ENCODE measurements at regions not wholly inside any gene's neighbourhood (a gene's known extent, or its start where the extent isn't known, plus 50 kb on each side); places are given as distances from the start of the nearest gene placed in this dataset.

DNA sequence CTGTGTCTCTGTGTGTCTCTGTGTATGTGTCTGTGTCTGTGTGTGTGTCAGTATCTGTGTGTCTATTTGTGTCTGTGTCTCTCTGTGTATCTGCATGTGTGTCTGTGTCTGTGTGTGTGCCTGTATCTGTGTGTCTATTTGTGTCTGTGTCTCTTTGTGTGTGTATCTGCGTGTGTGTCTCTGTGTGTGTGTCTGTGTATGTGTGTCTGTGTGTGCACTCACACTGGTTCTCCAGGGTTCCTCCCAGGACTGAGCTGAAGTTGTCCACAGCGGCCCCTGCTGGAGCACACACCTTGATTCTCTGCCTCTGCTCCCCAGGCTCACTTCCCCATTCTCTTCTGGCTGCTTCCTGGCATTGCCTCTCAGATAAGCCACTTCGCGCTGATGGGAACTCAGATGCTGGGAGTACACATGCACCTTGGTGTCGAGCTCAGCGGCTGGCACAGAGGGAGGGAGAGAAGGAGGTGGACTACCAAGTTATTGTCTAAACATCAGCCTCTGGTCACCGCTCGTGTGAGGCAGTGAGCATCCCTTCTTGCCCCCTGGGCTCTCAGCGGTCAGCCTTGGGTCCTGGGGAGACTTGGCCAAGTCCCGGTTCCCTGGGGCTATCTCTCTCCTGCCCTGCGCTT is 104.9 kb upstream of the NXT1 start:
- H3K27me3 ChIP-seq (ENCODE audit: control insufficient read depth, insufficient read depth, low read length) = no peaks in the 10 kb centered on the region
- no peak overlapping the region for H3K27ac ChIP-seq (ENCODE audit: low read depth, low read length)
- no peaks in the 10 kb centered on the region for H3K4me1 ChIP-seq (ENCODE audit: control insufficient read depth, insufficient read depth, low read length)
- H3K9ac ChIP-seq (ENCODE audit: low read length) = no peak overlapping the region
- H3K4me3 ChIP-seq (ENCODE audit: low read length) = no peak overlapping the region
- no peaks in the 10 kb centered on the region for H3K36me3 ChIP-seq (ENCODE audit: control insufficient read depth, insufficient read depth, low read length)

DNA sequence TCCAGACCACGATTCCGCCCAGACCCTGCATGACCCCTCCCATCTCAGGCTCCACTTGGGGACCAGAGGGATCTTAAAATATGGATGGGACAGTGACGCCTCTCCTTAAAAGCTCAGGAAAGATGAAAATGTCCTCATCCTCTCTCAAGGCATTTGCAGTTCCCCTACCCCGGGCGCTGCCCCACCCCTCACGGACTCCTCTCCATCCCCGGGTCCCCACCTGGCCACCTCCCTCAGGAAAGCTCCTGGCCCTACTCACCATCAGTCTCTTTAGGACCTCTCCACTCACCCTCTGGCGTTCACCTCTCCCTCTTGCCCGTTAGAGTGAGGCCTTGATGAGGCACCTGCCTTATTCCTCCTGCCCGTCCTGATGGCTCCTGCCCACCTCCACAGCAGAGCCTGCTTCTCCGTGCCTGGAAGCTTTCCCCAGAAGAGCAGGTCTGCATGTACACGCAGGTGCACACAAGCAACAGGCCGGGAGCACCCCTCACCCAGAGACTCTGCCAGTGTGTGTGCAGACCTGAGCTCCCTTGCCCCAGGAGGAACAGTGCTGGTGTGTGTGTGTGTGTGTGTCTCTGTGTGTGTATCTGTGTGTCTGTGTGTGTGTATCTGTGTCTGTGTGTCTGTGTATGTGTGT is 105.6 kb upstream of the NXT1 start:
- H3K9ac ChIP-seq (ENCODE audit: low read length) = no peak overlapping the region
- no peak overlapping the region for H3K4me3 ChIP-seq (ENCODE audit: low read length)
- H3K4me1 ChIP-seq (ENCODE audit: control insufficient read depth, insufficient read depth, low read length) = no peaks in the 10 kb centered on the region
- H3K27ac ChIP-seq (ENCODE audit: low read depth, low read length) = no peak overlapping the region
- no peaks in the 10 kb centered on the region for H3K36me3 ChIP-seq (ENCODE audit: control insufficient read depth, insufficient read depth, low read length)
- H3K27me3 ChIP-seq (ENCODE audit: control insufficient read depth, insufficient read depth, low read length) = no peaks in the 10 kb centered on the region

DNA sequence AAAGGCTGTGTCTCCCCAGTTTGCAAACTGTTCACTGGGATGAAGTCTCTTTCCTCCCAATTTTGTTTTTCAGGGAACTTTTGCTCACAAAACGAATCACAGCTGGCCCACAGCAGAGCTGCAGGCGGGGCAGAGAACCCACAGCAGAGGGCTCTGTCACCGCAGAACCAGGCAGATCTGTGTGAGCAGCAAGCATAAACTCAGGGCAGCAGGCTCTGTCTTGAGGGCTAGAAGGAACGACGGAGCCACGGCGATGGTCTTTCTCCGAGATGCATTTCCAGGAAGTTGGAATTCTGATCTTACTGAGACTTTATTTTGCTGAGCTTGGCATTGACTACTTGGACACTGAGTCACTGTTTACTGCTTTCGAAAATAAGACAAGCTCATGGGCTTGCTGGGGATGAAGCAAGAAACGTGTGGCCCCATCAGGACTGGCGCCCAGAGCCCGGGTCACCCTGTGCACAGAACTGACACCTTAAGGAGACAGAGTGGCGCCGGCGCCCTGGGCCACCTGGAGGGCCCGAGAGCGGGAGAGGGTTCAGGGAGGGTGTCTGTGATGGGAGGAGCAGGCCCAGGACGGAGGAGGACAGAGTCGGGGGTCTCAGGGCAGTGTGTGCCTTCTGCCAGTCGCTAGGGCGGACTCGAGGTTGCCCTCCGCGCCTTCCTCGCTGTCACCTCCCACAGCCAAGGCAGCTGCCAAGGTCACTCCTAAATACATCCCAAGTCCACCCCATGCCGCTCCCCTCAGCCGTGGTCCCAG is 106.3 kb upstream of the NXT1 start:
- H3K4me1 ChIP-seq (ENCODE audit: control insufficient read depth, insufficient read depth, low read length) = no peaks in the 10 kb centered on the region
- H3K4me3 ChIP-seq (ENCODE audit: low read length) = no peak overlapping the region
- no peak overlapping the region for H3K9ac ChIP-seq (ENCODE audit: low read length)
- H3K27ac ChIP-seq (ENCODE audit: low read depth, low read length) = no peak overlapping the region
- H3K27me3 ChIP-seq (ENCODE audit: control insufficient read depth, insufficient read depth, low read length) = no peaks in the 10 kb centered on the region
- no peaks in the 10 kb centered on the region for H3K36me3 ChIP-seq (ENCODE audit: control insufficient read depth, insufficient read depth, low read length)

DNA sequence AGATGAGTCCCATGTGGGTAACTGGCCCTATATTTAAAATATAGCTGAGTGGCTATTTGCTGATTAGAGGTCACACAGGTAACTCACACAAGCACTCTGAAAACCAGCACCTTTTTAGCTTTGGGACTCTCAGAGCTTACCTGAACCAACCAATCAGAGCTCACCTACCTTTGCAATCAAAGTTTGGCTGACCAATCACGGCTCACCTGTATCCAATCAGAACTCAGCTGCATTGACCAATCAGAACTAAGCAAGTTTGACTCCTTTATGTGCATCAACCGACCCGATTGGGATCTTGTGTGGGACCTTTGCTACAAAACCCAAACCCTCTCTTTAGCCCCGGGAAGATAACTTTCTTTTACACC is 106.8 kb upstream of the NXT1 start:
- Histone ChIP-seq H3K36me3 (ENCODE audit: control insufficient read depth, insufficient read depth, low read length) (no peaks in the 10 kb centered on the region), H3K4me3 (ENCODE audit: low read length) (no peak overlapping the region), H3K4me1 (ENCODE audit: control insufficient read depth, insufficient read depth, low read length) (no peaks in the 10 kb centered on the region), H3K27me3 (ENCODE audit: control insufficient read depth, insufficient read depth, low read length) (no peaks in the 10 kb centered on the region), H3K27ac (ENCODE audit: low read depth, low read length) (no peak overlapping the region), H3K9ac (ENCODE audit: low read length) (no peak overlapping the region)

DNA sequence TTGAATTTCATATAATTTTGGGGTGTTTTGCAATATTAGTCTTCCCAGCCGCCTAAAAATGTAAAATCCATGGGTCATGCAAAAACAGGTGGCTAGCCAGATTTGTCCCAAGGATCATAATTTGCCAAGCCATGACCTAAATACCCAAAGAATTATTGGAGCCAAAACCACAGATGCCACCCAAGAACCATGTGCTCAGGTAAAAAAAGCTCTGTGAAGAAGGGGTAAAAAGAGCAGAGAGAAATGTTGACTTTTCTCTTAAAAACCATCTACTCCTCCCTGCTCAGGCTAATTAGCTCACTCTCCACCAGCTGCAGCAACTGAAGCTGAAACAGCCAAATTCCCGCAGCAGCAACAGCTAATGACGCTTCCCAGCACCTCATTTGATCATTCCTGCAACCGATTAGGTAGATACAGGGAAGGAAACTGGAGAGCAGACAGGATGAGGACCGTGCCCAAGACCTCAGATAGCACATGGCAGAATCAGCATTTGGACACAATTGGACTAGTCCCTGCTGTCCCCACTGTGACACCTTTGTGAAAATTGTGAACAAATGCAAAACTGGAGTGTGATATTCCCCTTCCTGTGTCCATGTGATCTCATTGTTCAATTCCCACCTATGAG is 107.9 kb upstream of the NXT1 start:
- Histone ChIP-seq H3K9ac (ENCODE audit: low read length) (no peak overlapping the region), H3K27me3 (ENCODE audit: control insufficient read depth, insufficient read depth, low read length) (no peaks in the 10 kb centered on the region), H3K4me3 (ENCODE audit: low read length) (no peak overlapping the region), H3K27ac (ENCODE audit: low read depth, low read length) (no peak overlapping the region), H3K36me3 (ENCODE audit: control insufficient read depth, insufficient read depth, low read length) (no peaks in the 10 kb centered on the region), H3K4me1 (ENCODE audit: control insufficient read depth, insufficient read depth, low read length) (no peaks in the 10 kb centered on the region)

DNA sequence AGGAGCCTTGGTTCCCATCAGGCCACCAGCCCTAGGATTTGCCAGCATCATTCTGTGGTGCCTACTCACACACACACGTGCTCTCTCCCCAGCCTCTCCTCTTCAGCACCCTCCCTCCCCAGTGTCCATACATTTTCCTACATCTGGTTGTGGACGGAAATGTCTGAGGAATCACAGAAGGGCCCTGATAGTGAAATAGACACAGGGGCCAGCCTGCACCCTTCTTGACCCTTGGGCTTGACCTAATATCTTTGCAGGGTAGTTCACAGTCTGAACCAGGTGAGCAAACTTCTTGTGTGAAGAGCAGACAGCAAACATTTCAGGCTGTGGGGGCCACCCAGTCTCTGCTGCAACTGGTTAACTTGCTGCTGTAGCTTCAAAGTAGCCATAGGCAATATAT is 108.5 kb upstream of the NXT1 start:
- H3K27ac ChIP-seq (ENCODE audit: low read depth, low read length) = no peak overlapping the region
- H3K4me1 ChIP-seq (ENCODE audit: control insufficient read depth, insufficient read depth, low read length) = no peaks in the 10 kb centered on the region
- no peak overlapping the region for H3K9ac ChIP-seq (ENCODE audit: low read length)
- no peaks in the 10 kb centered on the region for H3K27me3 ChIP-seq (ENCODE audit: control insufficient read depth, insufficient read depth, low read length)
- H3K4me3 ChIP-seq (ENCODE audit: low read length) = no peak overlapping the region
- no peaks in the 10 kb centered on the region for H3K36me3 ChIP-seq (ENCODE audit: control insufficient read depth, insufficient read depth, low read length)

DNA sequence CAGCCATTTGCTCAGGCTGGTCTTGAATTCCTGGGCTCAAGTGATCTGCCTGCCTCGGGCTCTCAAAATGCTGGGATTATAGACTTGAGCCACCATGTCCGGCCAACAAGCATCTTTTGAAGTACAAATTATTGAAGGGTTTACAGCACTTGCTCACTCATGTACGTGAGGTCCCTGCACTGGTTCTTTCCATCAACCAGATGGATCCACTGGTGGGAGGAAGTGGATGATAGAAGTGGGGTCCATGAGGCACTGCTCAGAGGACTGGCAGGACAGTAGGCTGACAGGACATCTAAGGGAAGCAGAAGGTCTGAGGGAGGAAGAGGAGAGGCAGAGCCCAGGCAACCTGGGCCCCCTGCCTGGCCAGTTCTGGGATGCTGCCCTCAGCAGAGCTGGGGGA is 109.2 kb upstream of the NXT1 start:
- H3K27me3 ChIP-seq (ENCODE audit: control insufficient read depth, insufficient read depth, low read length) = no peaks in the 10 kb centered on the region
- no peak overlapping the region for H3K9ac ChIP-seq (ENCODE audit: low read length)
- H3K4me1 ChIP-seq (ENCODE audit: control insufficient read depth, insufficient read depth, low read length) = no peaks in the 10 kb centered on the region
- no peaks in the 10 kb centered on the region for H3K36me3 ChIP-seq (ENCODE audit: control insufficient read depth, insufficient read depth, low read length)
- H3K27ac ChIP-seq (ENCODE audit: low read depth, low read length) = no peak overlapping the region
- H3K4me3 ChIP-seq (ENCODE audit: low read length) = no peak overlapping the region

DNA sequence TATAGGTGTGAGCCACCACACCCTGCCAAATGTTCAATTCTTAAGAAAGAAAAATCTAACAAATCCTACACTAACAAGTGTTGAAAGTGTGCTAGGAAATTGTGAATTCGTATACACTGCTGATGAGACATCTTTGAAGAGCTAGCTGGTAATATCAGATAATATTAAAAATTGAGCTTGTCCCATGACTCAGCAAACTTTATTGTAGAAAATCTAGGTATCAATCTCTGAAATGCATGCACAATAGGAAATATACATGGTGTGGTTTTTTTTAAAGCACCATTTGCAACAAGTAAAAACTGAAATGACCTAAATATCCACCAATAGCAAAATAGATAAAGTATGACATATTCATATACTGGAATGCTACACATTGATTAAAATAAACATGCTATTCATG is 110.1 kb upstream of the NXT1 start:
- no peaks in the 10 kb centered on the region for H3K4me1 ChIP-seq (ENCODE audit: control insufficient read depth, insufficient read depth, low read length)

DNA sequence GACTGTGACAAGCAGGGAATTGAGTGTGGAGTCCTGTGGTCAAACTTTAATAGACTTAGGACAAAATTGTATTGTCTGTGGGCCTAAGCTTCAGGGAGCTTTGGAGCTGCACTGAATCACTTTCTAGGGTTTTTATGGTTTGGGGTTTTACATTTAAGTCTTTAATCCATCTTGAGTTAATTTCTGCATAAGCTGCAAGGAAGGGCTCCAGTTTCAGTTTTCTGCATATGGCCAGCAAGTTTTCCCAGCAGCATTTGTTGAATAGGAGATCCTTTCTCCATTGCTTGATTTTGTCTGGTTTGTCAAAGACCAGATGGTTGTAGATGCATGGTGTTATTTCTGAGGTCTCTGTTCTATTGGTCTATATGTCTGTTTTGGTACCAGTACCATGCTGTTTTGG is 113.4 kb upstream of the NXT1 start:
- Histone ChIP-seq H3K4me3 (ENCODE audit: low read length) (no peak overlapping the region), H3K36me3 (ENCODE audit: control insufficient read depth, insufficient read depth, low read length) (no peaks in the 10 kb centered on the region), H3K27me3 (ENCODE audit: control insufficient read depth, insufficient read depth, low read length) (no peaks in the 10 kb centered on the region), H3K4me1 (ENCODE audit: control insufficient read depth, insufficient read depth, low read length) (no peaks in the 10 kb centered on the region), H3K27ac (ENCODE audit: low read depth, low read length) (no peak overlapping the region), H3K9ac (ENCODE audit: low read length) (no peak overlapping the region)

More for the DNA sequence above, 110.1 kb upstream of the NXT1 start:
- Histone ChIP-seq H3K27ac (ENCODE audit: low read depth, low read length) (no peak overlapping the region), H3K27me3 (ENCODE audit: control insufficient read depth, insufficient read depth, low read length) (no peaks in the 10 kb centered on the region), H3K36me3 (ENCODE audit: control insufficient read depth, insufficient read depth, low read length) (no peaks in the 10 kb centered on the region), H3K9ac (ENCODE audit: low read length) (no peak overlapping the region), H3K4me3 (ENCODE audit: low read length) (no peak overlapping the region)

DNA sequence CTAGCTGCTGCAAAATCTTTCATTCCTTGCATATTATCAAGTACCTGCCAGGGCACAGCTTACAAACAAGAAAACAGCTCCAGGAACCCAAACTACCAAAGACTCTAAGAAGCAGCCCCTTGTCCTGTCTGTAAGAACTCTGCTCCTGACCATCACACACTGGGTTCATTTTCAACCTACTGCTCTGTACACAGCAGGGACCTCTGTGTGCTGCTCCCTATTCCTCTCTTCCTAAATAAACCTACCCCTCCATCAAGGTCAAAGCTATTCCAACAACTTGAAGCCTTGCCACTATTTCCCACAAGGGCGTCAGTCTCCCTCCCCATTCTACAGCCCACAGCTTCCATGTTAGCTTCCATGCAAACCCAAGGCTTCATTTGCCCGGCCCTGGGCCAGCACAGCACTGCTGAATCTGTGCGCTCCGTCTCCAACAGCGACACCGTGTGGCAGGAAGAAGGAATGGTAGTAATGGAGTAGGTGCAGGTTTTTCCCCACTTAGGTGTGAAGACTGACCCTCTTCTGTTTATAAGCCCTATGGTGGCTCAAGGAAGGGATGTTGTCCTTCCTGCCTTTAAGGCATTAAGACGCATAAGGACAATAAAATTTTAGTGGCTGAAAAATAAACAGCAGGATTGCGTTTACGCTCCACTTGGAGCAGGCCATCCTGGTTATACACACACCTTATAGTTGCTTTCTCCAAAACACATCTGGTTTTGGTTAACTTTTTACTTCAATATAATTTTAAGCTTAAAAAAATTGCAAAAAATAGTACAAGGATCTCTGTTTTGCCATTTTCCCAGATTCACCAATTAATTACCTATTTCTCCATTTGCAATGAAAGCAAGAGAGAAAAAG is 115.2 kb upstream of the NXT1 start:
- Histone ChIP-seq H3K4me3 (ENCODE audit: low read length) (no peak overlapping the region), H3K27me3 (ENCODE audit: control insufficient read depth, insufficient read depth, low read length) (no peaks in the 10 kb centered on the region), H3K36me3 (ENCODE audit: control insufficient read depth, insufficient read depth, low read length) (no peaks in the 10 kb centered on the region), H3K9ac (ENCODE audit: low read length) (no peak overlapping the region), H3K4me1 (ENCODE audit: control insufficient read depth, insufficient read depth, low read length) (no peaks in the 10 kb centered on the region), H3K27ac (ENCODE audit: low read depth, low read length) (no peak overlapping the region)

DNA sequence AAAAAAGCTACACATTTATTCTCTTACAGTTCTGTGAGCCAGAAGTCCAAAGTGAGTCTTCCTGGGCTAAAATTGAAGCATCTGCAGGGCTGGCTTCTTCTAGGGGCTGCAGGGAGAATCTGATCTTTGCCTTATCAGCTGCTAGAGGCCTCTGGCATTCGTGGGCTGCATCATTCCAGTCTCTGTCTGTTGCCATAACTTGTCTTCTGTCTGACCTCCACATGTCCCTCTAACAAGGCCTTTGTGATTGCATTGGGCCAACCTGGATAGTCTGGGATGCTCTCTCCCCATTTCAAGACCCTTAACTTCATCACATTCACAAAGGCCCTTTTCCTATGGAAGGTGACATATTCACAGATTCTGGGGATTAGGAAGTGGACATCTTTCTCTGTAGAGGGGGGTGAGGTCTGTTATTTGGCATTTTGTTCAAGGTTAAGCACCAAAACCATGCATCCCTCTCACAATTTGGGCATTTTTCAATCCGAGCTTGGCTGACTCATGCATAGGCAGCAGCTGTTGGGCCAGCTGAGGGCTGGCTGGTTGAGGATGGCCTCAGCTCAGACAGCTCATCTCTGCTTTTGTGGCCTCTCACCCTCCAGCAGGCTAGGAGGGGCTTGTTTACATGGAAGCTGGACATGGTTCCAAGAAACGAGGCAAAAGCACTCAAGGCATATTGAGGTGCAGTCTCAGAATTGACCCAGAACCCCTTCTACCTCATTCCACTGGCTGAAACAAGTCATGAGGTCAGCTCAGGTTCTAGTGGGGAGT is 116.1 kb upstream of the NXT1 start:
- no peak overlapping the region for H3K27ac ChIP-seq (ENCODE audit: low read depth, low read length)
- no peaks in the 10 kb centered on the region for H3K27me3 ChIP-seq (ENCODE audit: control insufficient read depth, insufficient read depth, low read length)
- H3K4me3 ChIP-seq (ENCODE audit: low read length) = no peak overlapping the region
- H3K9ac ChIP-seq (ENCODE audit: low read length) = no peak overlapping the region
- H3K4me1 ChIP-seq (ENCODE audit: control insufficient read depth, insufficient read depth, low read length) = no peaks in the 10 kb centered on the region
- H3K36me3 ChIP-seq (ENCODE audit: control insufficient read depth, insufficient read depth, low read length) = no peaks in the 10 kb centered on the region

All from rectal smooth muscle tissue (tissue), 1 donor.